ENCODE measurements at regions not wholly inside any gene's neighbourhood (a gene's known extent, or its start where the extent isn't known, plus 50 kb on each side); places are given as distances from the start of the nearest gene placed in this dataset.

GRCh38 chr4:66647926-66648325 lies 897.4 kb downstream of the CENPC start:
- TF ChIP-seq CTCF (IDR thresholded peaks at IDR 0.05): no peak

- TF ChIP-seq CTCF (IDR thresholded peaks at IDR 0.05): no peak
Measured at GRCh38 chr4:66647476-66647875, 897.8 kb downstream of the CENPC start.

- TF ChIP-seq CTCF (IDR thresholded peaks at IDR 0.05): no peak
Measured at GRCh38 chr4:66640233-66640990, 904.9 kb downstream of the CENPC start.

- TF ChIP-seq CTCF (IDR thresholded peaks at IDR 0.05): no peak
Measured at GRCh38 chr4:66639361-66639760, 905.9 kb downstream of the CENPC start.

DNA sequence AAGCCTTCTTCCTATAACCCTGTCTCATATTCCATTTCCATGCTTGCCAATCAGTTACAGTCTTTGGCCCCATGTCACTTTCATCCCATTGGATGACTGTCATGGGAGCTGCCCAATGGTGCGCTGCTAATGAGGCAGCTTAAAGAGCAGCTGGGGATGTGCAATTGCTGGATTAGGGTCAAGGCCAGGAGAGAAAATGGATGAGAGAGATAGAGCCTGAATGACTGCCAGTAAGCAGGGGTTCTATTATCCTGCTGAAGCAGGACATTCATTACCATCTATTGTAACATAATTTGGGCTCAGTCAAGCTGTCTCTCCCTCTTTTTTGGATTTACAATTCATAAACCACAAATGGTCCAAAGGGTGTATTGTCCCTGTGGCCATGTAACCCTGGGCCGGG lies 909.0 kb downstream of the CENPC start:
- TF ChIP-seq CTCF (IDR thresholded peaks at IDR 0.05): no peak

GRCh38 chr4:66633477-66633876 lies 911.8 kb downstream of the CENPC start:
- no peak for TF ChIP-seq CTCF (IDR thresholded peaks at IDR 0.05)

GRCh38 chr4:66629927-66630326 lies 915.4 kb downstream of the CENPC start:
- no peak for TF ChIP-seq CTCF (IDR thresholded peaks at IDR 0.05)

- TF ChIP-seq CTCF (IDR thresholded peaks at IDR 0.05): no peak
Measured at GRCh38 chr4:66628146-66628545, 917.2 kb downstream of the CENPC start.
